Transverse colon (tissue), 4 donors: ENCODE measurements at regions not wholly inside any gene's neighbourhood (a gene's known extent, or its start where the extent isn't known, plus 50 kb on each side); places are given as distances from the start of the nearest gene placed in this dataset.

Source experiments
- DNase-seq: peaks from one replicate; pipeline ENCODE4 v3.0.0-alpha.2; 2019
- H3K27ac ChIP-seq, 4 donors: fragments of 200-600 bp; sonication (generic); 2 replicates each; pipeline ENCODE4 v1.5.1; 2016 to 2018; ENCODE audit warnings: inconsistent platforms in 4 of 4
- H3K27me3 ChIP-seq: fragments of 200-600 bp; sonication (generic); 2 replicates; pipeline ENCODE4 v1.5.1; 2017; ENCODE audit warnings: inconsistent platforms
- H3K36me3 ChIP-seq, 4 donors: fragments of 200-600 bp; sonication (generic); 2 replicates each; pipeline ENCODE4 v1.5.1; 2017 to 2019; ENCODE audit warnings: inconsistent platforms in 4 of 4
- H3K4me1 ChIP-seq, 4 donors: fragments of 200-600 bp; sonication (generic); 2 replicates each; pipeline ENCODE4 v1.5.1; 2017 to 2020; ENCODE audit warnings: inconsistent platforms in 4 of 4
- H3K4me3 ChIP-seq, 4 donors: fragments of 200-600 bp; sonication (generic); 1 replicate in 1 of 4; 2 replicates in 3 of 4; pipeline versions ENCODE4 v1.5.1 to v1.6.1; 2017 to 2019; ENCODE audit warnings: inconsistent platforms in 4 of 4
- H3K9me3 ChIP-seq, 2 donors: fragments of 200-600 bp; sonication (generic); 2 replicates each; pipeline ENCODE4 v1.5.1; 2017 to 2019; ENCODE audit warnings: inconsistent platforms in 2 of 2
- EP300 ChIP-seq: sonication (generic); formaldehyde crosslinking; IDR thresholded peaks from one replicate; pipeline ENCODE4 v1.6.1; 2017; ENCODE audit warnings: antibody characterized with exemption, low read depth
- POLR2A ChIP-seq: fragments of 450-650 bp; IDR thresholded peaks from one replicate; pipeline ENCODE4 v1.6.1; 2016; ENCODE audit warnings: antibody characterized with exemption, mild to moderate bottlenecking, moderate library complexity
- POLR2AphosphoS5 ChIP-seq, 3 donors: sonication (generic); formaldehyde crosslinking; IDR thresholded peaks; one replicate each; pipeline ENCODE4 v1.6.1; 2016; ENCODE audit warnings: antibody characterized with exemption in 3 of 3
- WGBS, 2 donors: methylation state at CpG; one replicate each; pipeline ENCODE4 v1.1.5; 2018; ENCODE audit warnings: low coverage in 1 of 2; 5-methylcytosine and 5-hydroxymethylcytosine counted together
- in situ Hi-C, 4 donors: fragments of 200-750 bp; cut with MboI; loops; one replicate each; pipeline versions ENCODE4 v1.15.0 to v1.15.1; 2017; ENCODE audit warnings: low sequenced_read_pairs in 3 of 4, low pct_ligation_motif_present in 1 of 4, low pct_unique_long_range_greater_than_20kb in 1 of 4
- intact Hi-C: fragments of 100-400 bp; cut with DNase I; formaldehyde crosslinking; loops from one replicate; pipeline ENCODE4 v1.15.1; 2023; ENCODE audit warnings: low total_unique reads
- TF ChIP-seq, protein P1 (sequence below), 5 experiments: fragments of 200-600 bp in 3 of 5; fragments of 450-650 bp in 2 of 5; sonication (generic) in 3 of 5; IDR thresholded peaks; 1 replicate in 2 of 5; 2 replicates in 3 of 5; pipeline ENCODE4 v1.5.1; 2016 to 2017; ENCODE audit warnings: antibody characterized with exemption in 5 of 5, inconsistent platforms in 3 of 5, mild to moderate bottlenecking in 2 of 5, moderate library complexity in 1 of 5

DNA sequence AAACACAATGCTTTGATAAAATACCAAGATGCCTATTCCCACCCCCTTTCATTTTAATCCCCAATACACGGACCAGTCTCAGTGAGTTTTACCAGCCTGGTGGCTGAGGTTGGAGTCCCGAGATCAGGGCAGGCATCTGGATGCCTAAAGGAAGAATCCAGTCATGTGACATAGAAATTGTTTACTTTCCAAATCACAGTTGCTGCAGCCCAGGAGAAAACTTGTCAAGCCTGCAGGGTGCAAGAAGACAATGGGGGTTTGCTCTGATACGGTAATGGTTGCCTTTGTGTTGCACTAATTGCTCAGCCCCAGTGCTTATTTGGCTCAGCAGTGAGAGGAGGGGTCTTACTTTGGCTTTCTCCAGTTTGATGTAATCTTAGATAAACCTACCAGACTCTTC lies 308.5 kb upstream of the POU3F2 start:
- intact Hi-C loops (no loop called here), in situ Hi-C loops (no loop called here)
- DNase-seq, result no peak
- no peak overlapping the region for H3K4me3 ChIP-seq
- 32 to 35% methylated on average over 3 of the region's 3 CpGs for WGBS, 2 donors
- TF ChIP-seq EP300 (no peak), POLR2A (no peak), POLR2AphosphoS5 (IDR thresholded peaks at IDR 0.05) (no peak)
- TF ChIP-seq, protein P1, sequence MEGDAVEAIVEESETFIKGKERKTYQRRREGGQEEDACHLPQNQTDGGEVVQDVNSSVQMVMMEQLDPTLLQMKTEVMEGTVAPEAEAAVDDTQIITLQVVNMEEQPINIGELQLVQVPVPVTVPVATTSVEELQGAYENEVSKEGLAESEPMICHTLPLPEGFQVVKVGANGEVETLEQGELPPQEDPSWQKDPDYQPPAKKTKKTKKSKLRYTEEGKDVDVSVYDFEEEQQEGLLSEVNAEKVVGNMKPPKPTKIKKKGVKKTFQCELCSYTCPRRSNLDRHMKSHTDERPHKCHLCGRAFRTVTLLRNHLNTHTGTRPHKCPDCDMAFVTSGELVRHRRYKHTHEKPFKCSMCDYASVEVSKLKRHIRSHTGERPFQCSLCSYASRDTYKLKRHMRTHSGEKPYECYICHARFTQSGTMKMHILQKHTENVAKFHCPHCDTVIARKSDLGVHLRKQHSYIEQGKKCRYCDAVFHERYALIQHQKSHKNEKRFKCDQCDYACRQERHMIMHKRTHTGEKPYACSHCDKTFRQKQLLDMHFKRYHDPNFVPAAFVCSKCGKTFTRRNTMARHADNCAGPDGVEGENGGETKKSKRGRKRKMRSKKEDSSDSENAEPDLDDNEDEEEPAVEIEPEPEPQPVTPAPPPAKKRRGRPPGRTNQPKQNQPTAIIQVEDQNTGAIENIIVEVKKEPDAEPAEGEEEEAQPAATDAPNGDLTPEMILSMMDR (IDR thresholded peaks at IDR 0.05), result no peak
- H3K36me3 ChIP-seq, result no peaks in the 10 kb centered on the region
- no peaks in the 10 kb centered on the region for H3K4me1 ChIP-seq
- no peaks in the 10 kb centered on the region for H3K9me3 ChIP-seq
- H3K27me3 ChIP-seq, result no peaks in the 10 kb centered on the region
- no peak overlapping the region for H3K27ac ChIP-seq

DNA sequence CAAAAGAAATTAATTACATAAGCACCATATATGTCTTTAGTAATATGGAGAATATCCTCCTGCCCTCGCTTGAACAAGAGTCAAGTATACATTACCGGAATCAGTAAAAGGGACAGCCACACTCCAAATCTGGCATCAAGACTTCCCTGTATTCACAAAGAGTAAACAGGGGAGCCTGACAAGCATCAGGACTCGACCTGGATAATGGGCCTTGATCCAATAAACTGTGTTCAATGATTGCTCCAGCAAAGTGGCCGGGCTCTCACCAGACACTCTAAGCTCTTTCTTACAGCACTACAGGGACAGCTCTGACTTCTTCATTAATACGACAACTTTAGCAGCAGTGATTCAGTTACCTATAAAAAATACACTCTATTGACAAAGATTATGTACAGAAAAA lies 307.9 kb upstream of the POU3F2 start:
- Histone ChIP-seq H3K4me3 (no peak overlapping the region), H3K27ac (no peak overlapping the region), H3K9me3 (no peaks in the 10 kb centered on the region), H3K36me3 (no peaks in the 10 kb centered on the region), H3K4me1 (no peaks in the 10 kb centered on the region), H3K27me3 (no peaks in the 10 kb centered on the region)
- intact Hi-C loops (no loop called here), in situ Hi-C loops (no loop called here)
- TF ChIP-seq POLR2AphosphoS5 (IDR thresholded peaks at IDR 0.05) (no peak), EP300 (no peak)
- DNase-seq, result no peak
- 34 to 51% methylated on average over 5 of the region's 5 CpGs for WGBS, 2 donors

DNA sequence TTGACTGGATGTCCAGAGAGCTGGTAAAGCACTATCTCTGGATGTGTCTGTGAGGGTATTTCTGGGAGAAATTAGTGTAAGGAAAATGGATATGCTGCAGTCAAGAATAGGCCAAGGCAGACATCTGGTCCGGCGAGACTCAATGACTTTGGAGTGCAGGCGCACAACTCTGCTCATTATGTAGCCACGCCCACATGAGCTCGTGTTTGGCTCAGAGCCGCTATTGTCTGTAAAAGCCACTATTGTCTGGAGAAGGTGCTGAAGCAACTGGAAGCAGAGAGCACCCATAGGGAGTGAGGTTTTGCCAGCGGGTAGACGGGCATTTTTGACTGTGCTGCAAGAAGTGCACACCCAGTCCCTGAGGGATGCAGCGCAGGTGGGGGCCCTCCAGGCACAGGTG lies 305.0 kb upstream of the POU3F2 start:
- in situ Hi-C loops, result no loop called here
- Histone ChIP-seq H3K27ac (no peak overlapping the region), H3K4me1 (no peaks in the 10 kb centered on the region), H3K4me3 (no peak overlapping the region), H3K27me3 (no peaks in the 10 kb centered on the region), H3K9me3 (no peaks in the 10 kb centered on the region), H3K36me3 (no peaks in the 10 kb centered on the region)
- WGBS, 2 donors, result 62 to 78% methylated on average over 5 to 9 of the region's 9 CpGs
- no peak for TF ChIP-seq EP300
- TF ChIP-seq, protein P1 (IDR thresholded peaks at IDR 0.05), result no peak
- no peak for TF ChIP-seq POLR2A
- TF ChIP-seq POLR2AphosphoS5 (IDR thresholded peaks at IDR 0.05), result no peak
- no peak for DNase-seq
- intact Hi-C loops, result no loop called here

DNA sequence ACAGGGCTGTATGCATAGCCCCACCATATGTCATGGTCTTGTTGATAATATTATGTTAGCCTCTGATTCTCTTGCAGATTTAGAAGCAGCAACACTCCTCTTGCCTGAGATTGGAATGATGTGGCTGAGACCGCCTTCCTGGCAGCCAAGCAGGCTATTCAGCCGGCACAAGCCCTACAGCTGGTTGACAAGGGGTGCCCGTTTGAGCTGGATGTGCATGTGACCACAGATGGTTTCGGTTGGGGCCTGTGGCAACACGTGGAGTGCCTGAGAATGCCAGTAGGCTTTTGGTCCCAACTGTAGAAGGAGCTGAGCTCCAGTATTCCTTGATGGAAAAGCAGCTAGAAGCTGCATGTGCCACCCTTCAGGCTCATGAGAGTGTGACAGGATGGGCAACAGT lies 303.6 kb upstream of the POU3F2 start:
- DNase-seq, result no peak
- no peak overlapping the region for H3K4me3 ChIP-seq
- H3K27ac ChIP-seq, result no peak overlapping the region
- no peaks in the 10 kb centered on the region for H3K36me3 ChIP-seq
- H3K9me3 ChIP-seq, result no peaks in the 10 kb centered on the region
- in situ Hi-C loops (no loop called here), intact Hi-C loops (no loop called here)
- WGBS, 2 donors, result 100% methylated on average over 3 of the region's 5 CpGs; no CpG with 5 or more reads in 1 of the 2 donors
- H3K4me1 ChIP-seq, result no peaks in the 10 kb centered on the region
- H3K27me3 ChIP-seq, result no peaks in the 10 kb centered on the region
- TF ChIP-seq POLR2AphosphoS5 (IDR thresholded peaks at IDR 0.05), result no peak
- TF ChIP-seq, protein P1 (IDR thresholded peaks at IDR 0.05), result no peak
- TF ChIP-seq POLR2A, result no peak
- no peak for TF ChIP-seq EP300

DNA sequence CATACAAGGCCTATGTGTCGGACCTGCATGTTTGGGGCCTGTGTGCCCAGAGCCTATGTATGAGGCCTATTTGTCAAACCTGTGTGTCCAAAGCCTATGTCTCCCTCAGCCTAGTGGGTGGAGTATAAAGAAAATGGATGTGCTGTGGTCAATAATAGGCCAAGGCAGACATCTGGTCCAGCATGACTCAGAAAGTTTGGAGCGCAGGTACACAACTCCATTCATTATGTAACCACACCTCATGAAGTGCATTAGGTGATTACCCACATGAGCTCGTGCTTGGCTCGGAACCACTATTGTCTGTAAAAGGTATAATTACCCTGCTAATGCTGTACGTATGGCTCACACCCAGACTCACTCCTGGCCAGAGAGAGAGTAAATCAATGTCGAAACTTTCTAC lies 302.4 kb upstream of the POU3F2 start:
- Histone ChIP-seq H3K27me3 (no peaks in the 10 kb centered on the region), H3K27ac (no peak overlapping the region), H3K36me3 (no peaks in the 10 kb centered on the region), H3K4me3 (no peak overlapping the region), H3K4me1 (no peaks in the 10 kb centered on the region), H3K9me3 (no peaks in the 10 kb centered on the region)
- in situ Hi-C loops, result no loop called here
- TF ChIP-seq POLR2AphosphoS5 (IDR thresholded peaks at IDR 0.05) (no peak), POLR2A (no peak), EP300 (no peak)
- TF ChIP-seq, protein P1 (IDR thresholded peaks at IDR 0.05), result no peak
- intact Hi-C loops, result no loop called here
- DNase-seq, result no peak
- WGBS, 2 donors, result 86 to 90% methylated on average over 3 to 6 of the region's 6 CpGs
